Nephron (organoid): ENCODE measurements at regions not wholly inside any gene's neighbourhood (a gene's known extent, or its start where the extent isn't known, plus 50 kb on each side); places are given as distances from the start of the nearest gene placed in this dataset.
A peak's percentile ranks its signal among the peaks of the same experiment; 100 is the strongest.

ENCODE experiments used
- H3K27ac Mint-ChIP-seq, 3 experiments: 2 replicates each; pipeline ENCODE4 v1.8.0; 2020; ENCODE audit warnings: mixed read lengths in 3 of 3, mild to moderate bottlenecking in 2 of 3, moderate library complexity in 1 of 3
- H3K27me3 Mint-ChIP-seq: 2 replicates; pipeline ENCODE4 v1.8.0; 2021; ENCODE audit warnings: low read depth, mild to moderate bottlenecking, moderate library complexity, mixed read lengths
- H3K36me3 Mint-ChIP-seq: 2 replicates; pipeline ENCODE4 v1.8.0; 2020; ENCODE audit warnings: low read depth, mixed read lengths
- H3K4me1 Mint-ChIP-seq: 2 replicates; pipeline ENCODE4 v1.8.0; 2020; ENCODE audit warnings: mixed read lengths
- H3K4me3 Mint-ChIP-seq, 3 experiments: 2 replicates each; pipeline ENCODE4 v1.8.0; 2020; ENCODE audit warnings: mild to moderate bottlenecking in 3 of 3, mixed read lengths in 3 of 3, moderate library complexity in 2 of 3
- H3K9me3 Mint-ChIP-seq: 2 replicates; pipeline ENCODE4 v1.8.0; 2020; ENCODE audit warnings: mixed read lengths
- CTCF ChIP-seq, 3 experiments: fragments of 200-600 bp; sonication (generic); IDR thresholded peaks; one replicate each; pipeline ENCODE4 v1.5.0; 2021; ENCODE audit warnings: antibody characterized with exemption in 3 of 3; ENCODE audit not compliant: unreplicated experiment in 3 of 3

GRCh38 chr3:148081926-148082325 is 615.8 kb upstream of the AGTR1 start:
- H3K36me3 Mint-ChIP-seq: no peaks in the 10 kb centered on the region
- H3K4me1 Mint-ChIP-seq: peaks cover 11% of the 10 kb centered on the region
- no peaks in the 10 kb centered on the region for H3K27me3 Mint-ChIP-seq
- peak overlapping the region in 2 of 3 experiments; percentile 39 to 88 for H3K27ac Mint-ChIP-seq
- no peak overlapping the region for H3K4me3 Mint-ChIP-seq
- no peak for TF ChIP-seq CTCF (IDR thresholded peaks at IDR 0.05; ENCODE audit: unreplicated experiment in 3 of 3)
- no peaks in the 10 kb centered on the region for H3K9me3 Mint-ChIP-seq

- Mint-ChIP-seq H3K4me3 (no peak overlapping the region), H3K27ac (peak overlapping the region; percentile 39 to 88 (median 40)), H3K36me3 (no peaks in the 10 kb centered on the region), H3K9me3 (no peaks in the 10 kb centered on the region), H3K27me3 (no peaks in the 10 kb centered on the region), H3K4me1 (peaks cover 5% of the 10 kb centered on the region)
- no peak for TF ChIP-seq CTCF (IDR thresholded peaks at IDR 0.05; ENCODE audit: unreplicated experiment in 3 of 3)
Observed at GRCh38 chr3:148082506-148083280, 615.0 kb upstream of the AGTR1 start.

- Mint-ChIP-seq H3K4me3 (peak overlapping the region in 2 of 3 experiments; percentile 6 to 11), H3K27ac (peak overlapping the region; percentile 27 to 43 (median 39)), H3K27me3 (no peaks in the 10 kb centered on the region), H3K36me3 (no peaks in the 10 kb centered on the region), H3K4me1 (peaks cover 5% of the 10 kb centered on the region), H3K9me3 (no peaks in the 10 kb centered on the region)
- TF ChIP-seq CTCF (IDR thresholded peaks at IDR 0.05; ENCODE audit: unreplicated experiment in 3 of 3): no peak
Observed at GRCh38 chr3:148083526-148084182, 614.0 kb upstream of the AGTR1 start.

GRCh38 chr3:148084931-148085330 is 612.8 kb upstream of the AGTR1 start:
- TF ChIP-seq CTCF (IDR thresholded peaks at IDR 0.05; ENCODE audit: unreplicated experiment in 3 of 3): no peak
- Mint-ChIP-seq H3K36me3 (no peaks in the 10 kb centered on the region), H3K9me3 (no peaks in the 10 kb centered on the region), H3K27ac (peak overlapping the region; percentile 26 to 68 (median 38)), H3K27me3 (no peaks in the 10 kb centered on the region), H3K4me3 (no peak overlapping the region), H3K4me1 (peaks cover 5% of the 10 kb centered on the region)

- H3K9me3 Mint-ChIP-seq: no peaks in the 10 kb centered on the region
- no peaks in the 10 kb centered on the region for H3K27me3 Mint-ChIP-seq
- no peak overlapping the region for H3K27ac Mint-ChIP-seq
- no peak overlapping the region for H3K4me3 Mint-ChIP-seq
- no peaks in the 10 kb centered on the region for H3K36me3 Mint-ChIP-seq
- peaks cover 5% of the 10 kb centered on the region for H3K4me1 Mint-ChIP-seq
- TF ChIP-seq CTCF (IDR thresholded peaks at IDR 0.05; ENCODE audit: unreplicated experiment in 3 of 3): no peak
Observed at GRCh38 chr3:148087601-148088371, 609.9 kb upstream of the AGTR1 start.
